ENCODE measurements at regions not wholly inside any gene's neighbourhood (a gene's known extent, or its start where the extent isn't known, plus 50 kb on each side); places are given as distances from the start of the nearest gene placed in this dataset.

- no peak for TF ChIP-seq CTCF (conservative IDR thresholded peaks at IDR 0.05 in 1 of 2, IDR thresholded peaks at IDR 0.05 in 1 of 2; ENCODE audit: low read depth in 1 of 2, low read length in 2 of 2)
- no peak for TF ChIP-seq EZH2 (IDR thresholded peaks at IDR 0.05; ENCODE audit: low read length, missing control alignments)
These were observed 166.5 kb upstream of the COL1A2 start for GRCh38 chr7:94228223-94228622.
